Kidney tubule cell (primary cell): ENCODE measurements at regions not wholly inside any gene's neighbourhood (a gene's known extent, or its start where the extent isn't known, plus 50 kb on each side); places are given as distances from the start of the nearest gene placed in this dataset.

Experiments
- DNase-seq: peaks from one replicate; pipeline ENCODE4 v3.0.0-alpha.2; 2018; ENCODE audit warnings: low spot score

GRCh38 chr4:57689693-57690205 is 579.6 kb upstream of the IGFBP7 start:
- no peak for DNase-seq

- DNase-seq, result no peak
Observed at GRCh38 chr4:57682275-57682674, 572.1 kb upstream of the IGFBP7 start.

DNA sequence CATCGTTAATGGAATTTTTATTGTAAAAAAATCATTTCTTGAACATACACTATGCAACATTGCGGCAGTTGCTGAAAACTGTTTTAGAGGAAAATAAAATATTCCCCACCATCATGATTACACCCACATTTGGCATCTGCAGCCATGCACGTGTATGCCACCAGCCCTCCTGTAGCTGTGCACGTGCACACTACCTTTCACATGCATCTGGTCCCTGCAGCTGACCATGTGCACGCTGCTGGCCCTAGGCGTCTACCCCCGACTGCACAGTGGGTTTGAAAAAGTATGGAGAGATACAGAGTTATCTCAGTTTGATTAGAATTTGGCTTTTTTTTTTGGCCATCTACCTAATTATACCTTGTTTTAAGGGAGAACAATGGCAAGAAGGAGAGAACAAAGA is 569.8 kb upstream of the IGFBP7 start:
- DNase-seq, result no peak

DNA sequence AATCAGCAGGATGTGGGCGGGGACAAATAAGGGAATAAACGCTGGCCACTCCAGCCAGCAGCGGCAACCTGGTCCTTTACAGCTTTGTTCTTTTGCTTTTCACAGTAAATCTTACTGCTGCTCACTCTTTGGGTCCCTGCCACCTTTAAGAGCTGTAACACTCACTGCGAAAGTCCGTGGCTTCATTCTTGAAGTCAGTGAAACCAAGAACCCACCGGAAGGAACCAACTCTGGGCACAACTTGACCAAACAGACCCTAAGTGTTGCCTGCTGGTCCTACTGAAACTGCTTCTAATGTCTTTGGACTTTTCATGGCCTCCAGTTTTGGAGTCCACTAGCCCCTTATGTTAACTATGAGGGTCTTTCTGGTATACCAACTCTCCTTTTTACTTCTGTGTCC is 566.2 kb upstream of the IGFBP7 start:
- DNase-seq, result no peak

- no peak for DNase-seq
Observed at GRCh38 chr4:57672846-57673433, 562.8 kb upstream of the IGFBP7 start.

DNA sequence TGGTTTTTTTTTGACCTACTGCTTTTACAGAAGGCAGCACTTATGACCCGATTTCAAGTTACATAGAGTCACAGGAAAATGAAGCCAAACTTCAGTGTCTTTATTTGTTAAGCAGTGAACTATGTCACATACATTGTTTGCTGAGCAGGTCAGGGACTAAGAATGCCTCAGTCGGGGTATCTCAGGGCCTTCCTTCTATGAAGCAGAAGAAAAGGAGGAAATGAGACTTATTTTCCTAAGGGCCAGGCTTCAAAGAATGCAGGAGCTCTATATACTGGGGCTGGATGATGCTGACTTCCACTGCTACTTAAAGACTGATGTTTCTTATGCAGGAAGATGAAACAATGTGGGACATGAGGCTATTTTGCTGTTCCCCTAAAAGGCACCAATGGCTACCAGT is 558.4 kb upstream of the IGFBP7 start:
- DNase-seq, result peak; percentile 13

DNA sequence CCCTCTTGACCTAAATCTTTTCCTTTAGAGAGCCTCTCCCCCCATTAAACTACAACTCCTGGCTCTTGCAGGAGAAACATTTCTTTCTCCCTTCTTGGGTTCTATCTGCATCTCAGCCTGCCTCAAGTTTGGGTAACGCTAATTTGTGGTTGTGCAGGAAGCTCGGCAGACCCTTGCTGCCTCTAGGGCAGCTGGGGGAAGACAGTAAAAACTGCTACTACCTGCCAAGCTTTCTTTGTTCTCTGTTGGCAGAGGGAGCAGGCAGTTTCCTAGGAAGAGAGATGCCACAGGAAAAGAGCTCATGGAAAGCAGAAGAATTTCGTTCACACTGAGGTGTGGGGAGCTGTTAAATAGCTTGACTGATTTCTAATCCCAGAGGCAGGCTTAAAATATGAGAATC is 555.6 kb upstream of the IGFBP7 start:
- DNase-seq, result no peak

- no peak for DNase-seq
Observed at GRCh38 chr4:57661517-57662090, 551.4 kb upstream of the IGFBP7 start.

DNA sequence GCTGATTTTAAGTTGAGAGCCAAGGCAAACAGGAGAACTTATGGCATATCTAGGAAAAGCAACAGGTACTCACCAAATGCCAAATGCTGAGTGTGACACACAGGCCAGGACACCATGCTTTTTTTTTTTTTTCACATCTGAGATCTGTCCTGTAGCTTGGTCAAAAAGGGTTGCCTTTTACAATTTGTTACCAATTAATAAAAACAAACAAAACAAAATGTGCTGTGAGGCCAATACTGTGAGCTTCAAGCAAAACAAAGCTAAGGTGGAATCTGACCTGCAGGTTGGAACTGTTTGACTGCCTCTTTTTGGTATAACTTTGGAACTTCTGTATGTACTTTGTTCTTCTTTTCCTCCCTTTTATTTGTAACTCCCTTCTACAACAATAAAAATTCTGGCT is 548.5 kb upstream of the IGFBP7 start:
- DNase-seq, result no peak

- DNase-seq, result no peak
Observed at GRCh38 chr4:57658188-57658587, 548.0 kb upstream of the IGFBP7 start.

GRCh38 chr4:57655342-57655741 is 545.2 kb upstream of the IGFBP7 start:
- no peak for DNase-seq

GRCh38 chr4:57652779-57653178 is 542.6 kb upstream of the IGFBP7 start:
- DNase-seq, result no peak

DNA sequence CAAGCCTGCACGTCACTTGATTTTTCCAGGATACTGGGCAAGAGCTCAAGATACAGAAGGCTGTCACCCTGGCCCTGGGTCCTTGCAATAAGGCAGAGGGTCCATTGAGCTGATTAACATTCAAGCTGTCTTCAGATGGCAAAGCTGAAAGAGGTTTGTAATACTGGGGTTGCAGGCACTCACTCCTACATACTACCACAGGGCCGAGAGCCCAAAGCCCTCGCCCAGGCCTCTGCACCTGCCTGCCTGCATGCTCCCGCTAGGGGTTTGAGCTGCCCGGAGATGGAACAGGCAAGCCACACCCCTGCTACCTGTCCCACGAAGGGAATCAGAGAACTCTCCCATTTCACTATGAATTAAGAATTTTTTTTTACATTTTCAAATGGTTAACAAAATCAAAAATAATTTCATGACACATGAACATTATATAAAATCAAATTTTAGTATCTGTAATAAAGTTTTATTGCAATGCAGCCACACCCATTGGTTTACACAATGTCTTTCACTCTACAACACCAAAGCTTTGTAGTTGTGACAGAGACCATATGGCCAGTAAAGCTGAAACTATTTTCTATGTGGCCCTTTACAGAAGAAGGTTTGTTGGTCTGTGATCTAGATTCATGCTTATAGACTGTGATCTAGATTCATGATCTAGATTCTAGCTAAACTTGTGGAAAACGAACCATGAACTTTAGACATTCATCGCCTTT is 530.4 kb upstream of the IGFBP7 start:
- no peak for DNase-seq

DNA sequence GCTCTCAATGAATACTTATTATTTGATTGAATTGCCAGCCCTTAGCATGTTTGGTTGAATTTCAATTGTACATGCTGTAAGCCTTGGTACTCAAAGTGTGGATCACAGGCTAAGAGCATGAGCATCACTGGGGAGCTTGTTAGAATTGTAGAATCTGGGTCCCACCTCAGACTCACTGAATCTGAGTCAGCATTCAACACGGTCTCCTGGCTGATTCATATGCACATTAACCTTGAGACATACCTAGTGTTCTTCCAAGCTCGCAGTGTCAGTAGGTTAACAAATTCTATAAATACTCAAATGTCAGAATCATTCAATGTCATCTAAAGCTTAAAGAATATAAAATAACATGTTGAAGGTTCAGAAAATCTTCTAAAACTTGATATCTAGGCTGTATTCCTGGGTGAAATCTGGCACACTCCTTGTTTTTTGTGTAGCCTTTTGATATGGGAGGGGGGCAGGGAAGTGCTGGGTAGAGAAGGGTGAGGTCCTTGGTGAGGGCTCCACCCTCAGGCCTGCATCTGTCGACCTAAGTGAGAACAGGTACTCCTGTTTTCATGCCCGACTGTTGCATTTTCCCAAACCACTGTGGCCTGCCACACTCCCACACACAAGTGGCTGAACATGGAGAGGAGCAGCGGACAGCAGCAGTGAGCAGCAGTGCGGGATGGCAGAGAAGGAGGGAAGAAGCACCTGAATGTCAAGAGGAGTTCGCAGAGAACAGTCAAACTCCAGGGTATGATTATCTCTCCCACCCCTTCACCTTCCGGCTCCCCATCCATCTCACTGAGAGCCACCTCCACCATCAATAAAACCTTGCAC is 529.6 kb upstream of the IGFBP7 start:
- DNase-seq, result peak; percentile 81

DNA sequence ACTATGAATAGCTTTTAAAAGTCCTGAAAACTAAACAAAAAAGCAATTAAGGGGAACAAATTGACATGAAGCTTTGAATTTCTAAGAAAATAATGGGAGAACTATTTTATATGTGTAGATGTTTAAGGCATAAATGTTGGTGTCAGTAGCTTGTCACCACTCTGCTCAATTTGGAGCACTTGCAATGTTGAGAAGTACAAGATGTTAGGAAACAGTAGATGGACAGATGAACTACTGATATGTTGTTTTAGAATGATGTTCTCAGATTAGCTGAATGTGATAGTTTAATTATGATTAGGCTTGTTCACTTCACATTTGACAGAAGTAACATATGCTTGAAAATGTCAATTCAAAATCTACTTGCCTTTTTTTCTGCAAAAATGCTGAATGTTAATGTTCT is 525.7 kb upstream of the IGFBP7 start:
- no peak for DNase-seq

DNA sequence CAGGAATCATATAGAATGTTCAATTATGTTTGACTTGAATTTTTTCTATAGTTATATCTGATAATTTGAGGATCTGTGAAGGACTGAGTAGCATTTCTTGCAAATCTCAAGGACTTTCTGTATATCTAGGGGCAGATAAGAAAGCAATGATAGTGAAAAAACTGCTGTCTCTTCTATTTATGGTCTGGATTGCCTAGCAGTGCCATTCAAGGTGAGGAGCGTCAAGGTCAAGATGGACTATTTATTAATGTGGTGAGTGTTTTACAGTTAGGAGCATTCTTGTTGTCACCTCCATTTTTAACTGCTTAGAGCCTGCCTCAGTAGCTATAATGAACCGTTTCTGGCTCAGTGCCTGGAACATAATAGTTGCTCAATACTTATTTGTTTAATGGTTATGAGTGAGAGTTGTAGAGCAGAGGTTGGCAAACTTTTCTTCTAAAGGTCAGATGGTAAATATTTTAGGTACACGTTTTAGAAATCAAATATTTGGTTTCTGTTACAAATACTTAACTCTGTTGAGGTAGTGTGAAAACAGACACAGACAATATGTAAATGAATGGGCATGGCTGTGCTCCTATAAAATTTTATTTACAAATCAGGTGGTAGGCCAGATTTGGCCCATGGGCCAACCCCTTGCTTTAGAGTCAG is 523.2 kb upstream of the IGFBP7 start:
- no peak for DNase-seq

DNA sequence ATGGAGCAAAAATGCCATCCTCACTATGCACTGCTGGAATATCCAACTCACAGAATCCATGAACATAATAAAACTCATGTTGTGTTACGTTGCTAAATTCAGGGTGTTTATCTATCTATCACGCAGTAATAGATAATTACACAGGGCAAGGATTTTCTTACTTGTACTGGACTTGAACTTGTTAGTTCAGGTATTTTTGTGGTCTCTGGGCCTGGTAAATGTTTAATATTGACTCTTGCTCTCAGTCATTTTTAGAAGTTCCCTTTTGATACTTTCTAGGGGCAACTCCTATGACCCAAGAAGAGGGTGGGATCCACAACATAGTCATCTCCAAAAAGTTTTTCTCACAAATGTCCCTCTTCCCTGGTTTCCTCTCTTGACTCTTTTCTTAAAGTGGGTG is 522.4 kb upstream of the IGFBP7 start:
- no peak for DNase-seq

- DNase-seq, result no peak
Observed at GRCh38 chr4:57631147-57631546, 521.0 kb upstream of the IGFBP7 start.

- DNase-seq, result no peak
Observed at GRCh38 chr4:57628004-57628403, 517.8 kb upstream of the IGFBP7 start.

DNA sequence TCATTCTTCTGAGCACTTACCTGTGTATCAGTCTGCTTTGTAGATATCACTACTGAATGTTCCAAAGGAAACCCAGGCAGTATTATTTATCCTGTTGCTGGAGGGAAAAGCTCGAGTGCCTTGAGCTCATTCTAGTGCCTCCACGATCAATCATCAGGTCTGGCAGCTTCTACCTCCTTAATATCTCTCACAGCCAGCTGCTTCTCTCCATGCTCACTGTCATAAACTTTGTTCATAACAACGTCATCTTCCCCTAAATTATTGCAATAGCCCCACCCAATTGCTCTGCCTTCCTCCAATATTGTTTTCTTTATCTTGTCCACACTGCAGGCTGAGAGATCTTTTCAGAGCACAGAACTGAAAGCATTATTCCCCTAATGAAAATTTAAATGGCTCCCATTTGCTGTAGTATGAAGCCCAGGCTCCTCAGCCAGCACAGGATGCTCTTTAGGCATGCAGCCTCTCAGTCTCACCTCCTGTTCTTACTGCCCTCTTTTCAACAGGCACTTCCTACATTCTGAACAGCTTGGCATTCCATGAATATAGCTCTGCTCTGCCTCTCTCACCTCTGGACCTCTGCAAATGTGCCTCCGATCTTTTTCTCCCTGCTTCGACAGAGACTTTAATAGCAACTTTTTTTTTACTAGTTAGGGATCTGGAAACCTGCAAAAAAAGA is 504.2 kb upstream of the IGFBP7 start:
- no peak for DNase-seq

GRCh38 chr4:57612279-57612678 is 502.1 kb upstream of the IGFBP7 start:
- peak; percentile 58 for DNase-seq
